ENCODE measurements at regions not wholly inside any gene's neighbourhood (a gene's known extent, or its start where the extent isn't known, plus 50 kb on each side); places are given as distances from the start of the nearest gene placed in this dataset.

GRCh38 chr1:29875557-29876028 lies 639.3 kb downstream of the PTPRU start:
- TF ChIP-seq, protein P1, sequence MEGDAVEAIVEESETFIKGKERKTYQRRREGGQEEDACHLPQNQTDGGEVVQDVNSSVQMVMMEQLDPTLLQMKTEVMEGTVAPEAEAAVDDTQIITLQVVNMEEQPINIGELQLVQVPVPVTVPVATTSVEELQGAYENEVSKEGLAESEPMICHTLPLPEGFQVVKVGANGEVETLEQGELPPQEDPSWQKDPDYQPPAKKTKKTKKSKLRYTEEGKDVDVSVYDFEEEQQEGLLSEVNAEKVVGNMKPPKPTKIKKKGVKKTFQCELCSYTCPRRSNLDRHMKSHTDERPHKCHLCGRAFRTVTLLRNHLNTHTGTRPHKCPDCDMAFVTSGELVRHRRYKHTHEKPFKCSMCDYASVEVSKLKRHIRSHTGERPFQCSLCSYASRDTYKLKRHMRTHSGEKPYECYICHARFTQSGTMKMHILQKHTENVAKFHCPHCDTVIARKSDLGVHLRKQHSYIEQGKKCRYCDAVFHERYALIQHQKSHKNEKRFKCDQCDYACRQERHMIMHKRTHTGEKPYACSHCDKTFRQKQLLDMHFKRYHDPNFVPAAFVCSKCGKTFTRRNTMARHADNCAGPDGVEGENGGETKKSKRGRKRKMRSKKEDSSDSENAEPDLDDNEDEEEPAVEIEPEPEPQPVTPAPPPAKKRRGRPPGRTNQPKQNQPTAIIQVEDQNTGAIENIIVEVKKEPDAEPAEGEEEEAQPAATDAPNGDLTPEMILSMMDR (conservative IDR thresholded peaks at IDR 0.05; ENCODE audit: low read length), result no peak
- TF ChIP-seq EZH2phosphoT487 (IDR thresholded peaks at IDR 0.05; ENCODE audit: borderline replicate concordance), result no peak
